Astrocyte (in vitro differentiated cells and primary cell): ENCODE measurements at regions not wholly inside any gene's neighbourhood (a gene's known extent, or its start where the extent isn't known, plus 50 kb on each side); places are given as distances from the start of the nearest gene placed in this dataset.

Source experiments
- DNase-seq: peaks from one replicate; pipeline ENCODE4 v3.0.0-alpha.2; 2010; ENCODE audit warnings: low read depth
- FAIRE-seq: peaks from 2 replicates; lab custom pipeline; 2011; peaks lifted over from hg19 to GRCh38; lab: Jason Lieb, UNC
- H2AFZ ChIP-seq: 2 replicates; pipeline ENCODE4 v1.6.0; 2012; ENCODE audit warnings: low read depth, low read length, inconsistent platforms
- H3K27ac ChIP-seq: 2 replicates; pipeline ENCODE4 v1.5.1; 2011; ENCODE audit warnings: low read depth, low read length, inconsistent platforms
- H3K27me3 ChIP-seq: 2 replicates; pipeline ENCODE4 v1.6.0; 2011; ENCODE audit warnings: low read length, inconsistent platforms; ENCODE audit not compliant: insufficient read depth
- H3K36me3 ChIP-seq: 2 replicates; pipeline ENCODE4 v1.5.1; 2011; ENCODE audit warnings: low read length, inconsistent platforms; ENCODE audit not compliant: insufficient read depth
- H3K4me1 ChIP-seq: 2 replicates; pipeline ENCODE4 v1.5.1; 2011; ENCODE audit warnings: low read length, inconsistent platforms; ENCODE audit not compliant: insufficient read depth
- H3K4me2 ChIP-seq: 2 replicates; pipeline ENCODE4 v1.6.0; 2012; ENCODE audit warnings: low read length, inconsistent platforms
- H3K4me3 ChIP-seq: 2 replicates; pipeline ENCODE4 v1.5.1; 2011; ENCODE audit warnings: low read depth, mild to moderate bottlenecking, low read length, inconsistent platforms; ENCODE audit not compliant: insufficient read depth
- H3K79me2 ChIP-seq: 2 replicates; pipeline ENCODE4 v1.6.0; 2012; ENCODE audit warnings: mild to moderate bottlenecking, low read length, inconsistent platforms; ENCODE audit not compliant: insufficient read depth
- H3K9ac ChIP-seq: 2 replicates; pipeline ENCODE4 v1.6.0; 2012; ENCODE audit warnings: mild to moderate bottlenecking, low read length, inconsistent platforms
- H3K9me3 ChIP-seq: 2 replicates; pipeline ENCODE4 v1.5.1; 2012; ENCODE audit warnings: low read depth, mild to moderate bottlenecking, low read length, inconsistent platforms; ENCODE audit not compliant: insufficient read depth
- H4K20me1 ChIP-seq: 2 replicates; pipeline ENCODE4 v1.6.0; 2012; ENCODE audit warnings: low read length, inconsistent platforms; ENCODE audit not compliant: insufficient read depth
- H3K27ac Mint-ChIP-seq: one replicate; pipeline ENCODE4 v1.8.0; 2021; ENCODE audit warnings: mild to moderate bottlenecking, mixed read lengths; ENCODE audit not compliant: unreplicated experiment
- H3K27me3 Mint-ChIP-seq: one replicate; pipeline ENCODE4 v1.8.0; 2021; ENCODE audit warnings: low read depth, mixed read lengths; ENCODE audit not compliant: unreplicated experiment
- H3K36me3 Mint-ChIP-seq: one replicate; pipeline ENCODE4 v1.8.0; 2021; ENCODE audit warnings: low read depth, mixed read lengths; ENCODE audit not compliant: unreplicated experiment
- H3K4me1 Mint-ChIP-seq: one replicate; pipeline ENCODE4 v1.8.0; 2021; ENCODE audit warnings: low read depth, mixed read lengths; ENCODE audit not compliant: unreplicated experiment
- H3K4me3 Mint-ChIP-seq: one replicate; pipeline ENCODE4 v1.8.0; 2021; ENCODE audit warnings: mild to moderate bottlenecking, moderate library complexity, mixed read lengths; ENCODE audit not compliant: unreplicated experiment
- H3K9me3 Mint-ChIP-seq: one replicate; pipeline ENCODE4 v1.8.0; 2021; ENCODE audit warnings: mild to moderate bottlenecking, mixed read lengths; ENCODE audit not compliant: unreplicated experiment
- CTCF ChIP-seq: IDR thresholded peaks from 2 replicates; pipeline ENCODE4 v1.5.1; 2011; ENCODE audit warnings: low read depth, mild to moderate bottlenecking, inconsistent platforms, low read length, moderate library complexity; ENCODE audit not compliant: insufficient read depth
- EZH2 ChIP-seq: IDR thresholded peaks from 2 replicates; pipeline ENCODE4 v1.6.1; 2012; ENCODE audit warnings: mild to moderate bottlenecking, low read length, inconsistent platforms; ENCODE audit not compliant: insufficient read depth

- no peak overlapping the region for H3K9ac ChIP-seq
- H3K4me3 ChIP-seq = no peak overlapping the region
- FAIRE-seq (no peak), DNase-seq (no peak)
- Mint-ChIP-seq H3K27ac (no peak overlapping the region), H3K36me3 (no peaks in the 10 kb centered on the region), H3K4me3 (no peak overlapping the region), H3K4me1 (no peaks in the 10 kb centered on the region), H3K27me3 (no peaks in the 10 kb centered on the region), H3K9me3 (no peaks in the 10 kb centered on the region)
- no peak overlapping the region for H3K4me2 ChIP-seq
- H3K79me2 ChIP-seq = no peaks in the 10 kb centered on the region
- no peaks in the 10 kb centered on the region for H3K9me3 ChIP-seq
- no peak overlapping the region for H3K27ac ChIP-seq
- TF ChIP-seq EZH2 = no peak
- no peaks in the 10 kb centered on the region for H4K20me1 ChIP-seq
- H3K4me1 ChIP-seq = no peaks in the 10 kb centered on the region
- no peaks in the 10 kb centered on the region for H3K27me3 ChIP-seq
- H2AFZ ChIP-seq = no peak overlapping the region
- no peaks in the 10 kb centered on the region for H3K36me3 ChIP-seq
Measured at GRCh38 chr16:62967163-62967562, 930.9 kb upstream of the CDH8 start.

- DNase-seq (no peak), FAIRE-seq (no peak)
- no peaks in the 10 kb centered on the region for H3K36me3 Mint-ChIP-seq
- Histone ChIP-seq H2AFZ (no peak overlapping the region), H3K9me3 (no peaks in the 10 kb centered on the region), H3K4me1 (no peaks in the 10 kb centered on the region), H3K4me3 (no peak overlapping the region), H3K27me3 (no peaks in the 10 kb centered on the region), H4K20me1 (no peaks in the 10 kb centered on the region), H3K36me3 (no peaks in the 10 kb centered on the region), H3K9ac (no peak overlapping the region), H3K4me2 (no peak overlapping the region), H3K79me2 (no peaks in the 10 kb centered on the region), H3K27ac (no peak overlapping the region)
- H3K27ac Mint-ChIP-seq = no peak overlapping the region
- TF ChIP-seq EZH2 (no peak), CTCF (no peak)
- H3K4me3 Mint-ChIP-seq = no peak overlapping the region
- H3K27me3 Mint-ChIP-seq = no peaks in the 10 kb centered on the region
- no peaks in the 10 kb centered on the region for H3K9me3 Mint-ChIP-seq
- H3K4me1 Mint-ChIP-seq = no peaks in the 10 kb centered on the region
Measured at GRCh38 chr16:62966626-62967025, 930.4 kb upstream of the CDH8 start.

- no peaks in the 10 kb centered on the region for H3K27me3 Mint-ChIP-seq
- H3K27ac Mint-ChIP-seq = no peak overlapping the region
- H3K4me1 Mint-ChIP-seq = no peaks in the 10 kb centered on the region
- no peaks in the 10 kb centered on the region for H3K36me3 Mint-ChIP-seq
- Histone ChIP-seq H3K9ac (no peak overlapping the region), H3K27ac (no peak overlapping the region), H3K9me3 (no peaks in the 10 kb centered on the region), H3K27me3 (no peaks in the 10 kb centered on the region), H3K4me3 (no peak overlapping the region), H3K79me2 (no peaks in the 10 kb centered on the region), H4K20me1 (no peaks in the 10 kb centered on the region), H3K4me1 (no peaks in the 10 kb centered on the region), H2AFZ (no peak overlapping the region), H3K4me2 (no peak overlapping the region), H3K36me3 (no peaks in the 10 kb centered on the region)
- H3K9me3 Mint-ChIP-seq = no peaks in the 10 kb centered on the region
- no peak overlapping the region for H3K4me3 Mint-ChIP-seq
- no peak for TF ChIP-seq CTCF
- no peak for TF ChIP-seq EZH2
- DNase-seq (no peak), FAIRE-seq (no peak)
Measured at GRCh38 chr16:62965831-62966230, 929.6 kb upstream of the CDH8 start.
